DND-41 (cell line): ENCODE measurements at regions not wholly inside any gene's neighbourhood (a gene's known extent, or its start where the extent isn't known, plus 50 kb on each side); places are given as distances from the start of the nearest gene placed in this dataset.

Experiments used
- ATAC-seq: fragments of 200-7000 bp; cut with Tn5 transposase; 3 replicates; pipeline ENCODE4 v1.9.1; 2021; ENCODE audit warnings: low read depth; ENCODE audit not compliant: insufficient read depth
- DNase-seq: peaks from one replicate; pipeline ENCODE4 v3.0.0-alpha.2; 2020
- H2AFZ ChIP-seq: 2 replicates; pipeline ENCODE4 v1.6.0; 2012; ENCODE audit warnings: low read depth, low read length
- H3K27ac ChIP-seq: 2 replicates; pipeline ENCODE4 v1.5.1; 2012; ENCODE audit warnings: low read length, inconsistent platforms
- H3K27me3 ChIP-seq: fragments of 200-600 bp; sonication (generic); 2 replicates; pipeline ENCODE4 v1.6.0; 2012; ENCODE audit warnings: low read length, mild to moderate bottlenecking, inconsistent platforms; ENCODE audit not compliant: insufficient read depth, poor library complexity
- H3K36me3 ChIP-seq: 2 replicates; pipeline ENCODE4 v1.5.1; 2012; ENCODE audit warnings: low read length, inconsistent platforms; ENCODE audit not compliant: insufficient read depth
- H3K4me1 ChIP-seq: 2 replicates; pipeline ENCODE4 v1.5.1; 2012; ENCODE audit warnings: mild to moderate bottlenecking, low read length; ENCODE audit not compliant: insufficient read depth
- H3K4me2 ChIP-seq: 2 replicates; pipeline ENCODE4 v1.6.0; 2012; ENCODE audit warnings: mild to moderate bottlenecking, moderate library complexity, low read length, inconsistent platforms; ENCODE audit not compliant: insufficient read depth
- H3K4me3 ChIP-seq, 2 experiments: fragments of 200-600 bp in 1 of 2; shearing (Covaris generic) in 1 of 2; 2 replicates each; pipeline ENCODE4 v1.5.1; 2012 to 2016; ENCODE audit warnings: inconsistent platforms in 2 of 2, low read length in 2 of 2, mild to moderate bottlenecking in 2 of 2, low read depth in 1 of 2, moderate library complexity in 1 of 2
- H3K79me2 ChIP-seq: 2 replicates; pipeline ENCODE4 v1.6.0; 2012; ENCODE audit warnings: low read length, inconsistent platforms; ENCODE audit not compliant: insufficient read depth
- H3K9ac ChIP-seq: 2 replicates; pipeline ENCODE4 v1.6.0; 2012; ENCODE audit warnings: low read depth, mild to moderate bottlenecking, inconsistent platforms, low read length, moderate library complexity
- H3K9me3 ChIP-seq: 2 replicates; pipeline ENCODE4 v1.5.1; 2012; ENCODE audit warnings: low read length, moderate library complexity, mild to moderate bottlenecking, inconsistent platforms; ENCODE audit not compliant: insufficient read depth, severe bottlenecking
- H4K20me1 ChIP-seq: 2 replicates; pipeline ENCODE4 v1.6.0; 2012; ENCODE audit warnings: low read length; ENCODE audit not compliant: insufficient read depth
- EZH2 ChIP-seq: IDR thresholded peaks from 3 replicates; pipeline ENCODE4 v1.6.1; 2012; ENCODE audit warnings: borderline replicate concordance, low read depth, mild to moderate bottlenecking, moderate library complexity, low read length, inconsistent platforms; ENCODE audit not compliant: severe bottlenecking
- TF ChIP-seq, protein P1 (sequence below): IDR thresholded peaks from 2 replicates; pipeline ENCODE4 v1.5.1; 2012; ENCODE audit warnings: borderline replicate concordance, low read length, moderate library complexity, mild to moderate bottlenecking; ENCODE audit not compliant: poor library complexity, severe bottlenecking; ENCODE audit errors: extremely low read depth

DNA sequence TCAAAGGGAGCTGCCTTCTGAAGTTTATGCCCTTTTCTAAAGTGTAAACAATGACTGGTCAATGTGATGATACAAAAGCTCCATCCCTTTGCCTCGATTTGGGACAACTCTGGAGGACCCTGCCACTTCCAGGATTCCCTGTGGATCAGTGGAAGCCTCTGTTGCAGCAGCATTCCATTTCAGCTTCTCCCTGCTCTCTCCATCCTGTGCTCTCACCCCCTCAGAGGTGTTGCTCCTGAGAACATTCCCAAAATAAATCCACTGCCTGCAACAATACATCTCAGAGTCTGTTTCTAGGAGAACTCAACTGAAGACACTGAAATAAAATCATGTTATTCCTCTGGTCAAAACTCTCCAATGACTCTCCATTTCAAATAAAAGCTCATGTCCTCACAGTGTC is 263.6 kb downstream of the HACE1 start:
- no peak for TF ChIP-seq EZH2
- TF ChIP-seq, protein P1, sequence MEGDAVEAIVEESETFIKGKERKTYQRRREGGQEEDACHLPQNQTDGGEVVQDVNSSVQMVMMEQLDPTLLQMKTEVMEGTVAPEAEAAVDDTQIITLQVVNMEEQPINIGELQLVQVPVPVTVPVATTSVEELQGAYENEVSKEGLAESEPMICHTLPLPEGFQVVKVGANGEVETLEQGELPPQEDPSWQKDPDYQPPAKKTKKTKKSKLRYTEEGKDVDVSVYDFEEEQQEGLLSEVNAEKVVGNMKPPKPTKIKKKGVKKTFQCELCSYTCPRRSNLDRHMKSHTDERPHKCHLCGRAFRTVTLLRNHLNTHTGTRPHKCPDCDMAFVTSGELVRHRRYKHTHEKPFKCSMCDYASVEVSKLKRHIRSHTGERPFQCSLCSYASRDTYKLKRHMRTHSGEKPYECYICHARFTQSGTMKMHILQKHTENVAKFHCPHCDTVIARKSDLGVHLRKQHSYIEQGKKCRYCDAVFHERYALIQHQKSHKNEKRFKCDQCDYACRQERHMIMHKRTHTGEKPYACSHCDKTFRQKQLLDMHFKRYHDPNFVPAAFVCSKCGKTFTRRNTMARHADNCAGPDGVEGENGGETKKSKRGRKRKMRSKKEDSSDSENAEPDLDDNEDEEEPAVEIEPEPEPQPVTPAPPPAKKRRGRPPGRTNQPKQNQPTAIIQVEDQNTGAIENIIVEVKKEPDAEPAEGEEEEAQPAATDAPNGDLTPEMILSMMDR, result no peak
- H2AFZ ChIP-seq, result no peak overlapping the region
- no peak overlapping the region for H3K4me2 ChIP-seq
- no peaks in the 10 kb centered on the region for H4K20me1 ChIP-seq
- no peak for DNase-seq
- H3K27me3 ChIP-seq, result no peaks in the 10 kb centered on the region
- no peak for ATAC-seq
- H3K27ac ChIP-seq, result no peak overlapping the region
- no peak overlapping the region for H3K4me3 ChIP-seq
- no peak overlapping the region for H3K9ac ChIP-seq
- H3K4me1 ChIP-seq, result no peaks in the 10 kb centered on the region
- H3K36me3 ChIP-seq, result no peaks in the 10 kb centered on the region
- no peaks in the 10 kb centered on the region for H3K79me2 ChIP-seq
- H3K9me3 ChIP-seq, result no peaks in the 10 kb centered on the region

GRCh38 chr6:104595311-104595820 is 264.4 kb downstream of the HACE1 start:
- Histone ChIP-seq H3K4me3 (no peak overlapping the region), H3K27me3 (no peaks in the 10 kb centered on the region), H3K4me2 (no peak overlapping the region), H4K20me1 (no peaks in the 10 kb centered on the region), H3K4me1 (no peaks in the 10 kb centered on the region), H3K9ac (no peak overlapping the region), H3K36me3 (no peaks in the 10 kb centered on the region), H3K27ac (no peak overlapping the region), H3K79me2 (no peaks in the 10 kb centered on the region), H2AFZ (no peak overlapping the region), H3K9me3 (no peaks in the 10 kb centered on the region)
- DNase-seq (no peak), ATAC-seq (no peak)
- no peak for TF ChIP-seq EZH2
- TF ChIP-seq, protein P1, result no peak

- TF ChIP-seq, protein P1, result no peak
- H2AFZ ChIP-seq, result no peak overlapping the region
- H3K4me3 ChIP-seq, result no peak overlapping the region
- no peak for DNase-seq
- no peak for ATAC-seq
- H3K36me3 ChIP-seq, result no peaks in the 10 kb centered on the region
- no peak overlapping the region for H3K4me2 ChIP-seq
- no peaks in the 10 kb centered on the region for H3K9me3 ChIP-seq
- no peak overlapping the region for H3K9ac ChIP-seq
- no peaks in the 10 kb centered on the region for H4K20me1 ChIP-seq
- no peaks in the 10 kb centered on the region for H3K79me2 ChIP-seq
- no peak overlapping the region for H3K27ac ChIP-seq
- no peaks in the 10 kb centered on the region for H3K27me3 ChIP-seq
- no peaks in the 10 kb centered on the region for H3K4me1 ChIP-seq
These were observed 268.0 kb downstream of the HACE1 start for GRCh38 chr6:104591573-104592334.
